C4-2B (cell line): ENCODE measurements at regions not wholly inside any gene's neighbourhood (a gene's known extent, or its start where the extent isn't known, plus 50 kb on each side); places are given as distances from the start of the nearest gene placed in this dataset.

Experiments
- H3K27ac ChIP-seq: fragments of 450-650 bp; 2 replicates; pipeline ENCODE4 v1.5.1; 2017
- CTCF ChIP-seq: fragments of 450-650 bp; conservative IDR thresholded peaks from 2 replicates; pipeline ENCODE4 v1.5.1; 2017; ENCODE audit warnings: mild to moderate bottlenecking
- ZFX ChIP-seq: fragments of 450-650 bp; IDR thresholded peaks from 2 replicates; pipeline ENCODE4 v1.6.1; 2017

DNA sequence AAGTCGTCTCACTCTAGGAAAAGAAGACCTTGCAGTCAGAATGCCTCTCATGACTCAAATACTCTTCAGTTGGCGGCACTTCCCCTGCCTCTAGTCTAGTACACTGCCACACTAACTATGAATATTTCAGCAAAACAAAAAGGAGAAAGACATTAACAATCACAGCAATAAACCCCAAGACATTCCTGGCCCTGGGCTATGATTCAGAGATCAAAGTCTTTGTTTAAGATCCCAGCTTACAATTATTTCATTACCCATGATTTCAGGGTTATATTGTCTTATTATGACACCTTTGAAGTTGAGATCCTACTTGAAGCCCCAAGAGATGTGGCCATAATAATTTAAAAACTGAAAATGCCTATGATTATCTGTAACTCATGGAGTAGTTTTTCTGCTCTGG is 597.5 kb downstream of the REEP3 start:
- no peak for TF ChIP-seq ZFX
- TF ChIP-seq CTCF = no peak
- no peak overlapping the region for H3K27ac ChIP-seq

DNA sequence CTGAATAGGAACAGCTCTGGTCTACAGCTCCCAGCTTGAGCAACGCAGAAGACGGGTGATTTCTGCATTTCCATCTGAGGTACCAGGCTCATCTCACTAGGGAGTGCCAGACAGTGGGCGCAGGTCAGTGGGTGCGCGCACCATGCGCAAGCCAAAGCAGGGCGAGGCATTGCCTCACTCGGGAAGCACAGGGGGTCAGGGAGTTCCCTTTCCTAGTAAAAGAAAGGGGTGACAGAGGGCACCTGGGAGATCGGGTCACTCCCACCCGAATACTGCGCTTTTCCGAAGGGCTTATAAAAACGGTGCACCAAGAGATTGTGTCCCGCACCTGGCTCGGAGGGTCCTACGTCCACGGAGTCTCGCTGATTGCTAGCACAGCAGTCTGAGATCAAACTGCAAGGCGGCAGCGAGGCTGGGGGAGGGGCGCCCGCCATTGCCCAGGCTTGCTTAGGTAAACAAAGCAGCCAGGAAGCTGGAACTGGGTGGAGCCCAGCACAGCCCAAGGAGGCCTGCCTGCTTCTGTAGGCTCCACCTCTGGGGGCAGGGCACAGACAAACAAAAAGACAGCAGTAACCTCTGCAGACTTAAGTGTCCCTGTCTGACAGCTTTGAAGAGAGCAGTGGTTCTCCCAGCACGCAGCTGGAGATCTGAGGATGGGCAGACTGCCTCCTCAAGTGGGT is 599.2 kb downstream of the REEP3 start:
- peak overlapping the region; percentile 47 for H3K27ac ChIP-seq

- no peak overlapping the region for H3K27ac ChIP-seq
- no peak for TF ChIP-seq CTCF
These were observed 609.0 kb downstream of the REEP3 start for GRCh38 chr10:64130152-64130551.

DNA sequence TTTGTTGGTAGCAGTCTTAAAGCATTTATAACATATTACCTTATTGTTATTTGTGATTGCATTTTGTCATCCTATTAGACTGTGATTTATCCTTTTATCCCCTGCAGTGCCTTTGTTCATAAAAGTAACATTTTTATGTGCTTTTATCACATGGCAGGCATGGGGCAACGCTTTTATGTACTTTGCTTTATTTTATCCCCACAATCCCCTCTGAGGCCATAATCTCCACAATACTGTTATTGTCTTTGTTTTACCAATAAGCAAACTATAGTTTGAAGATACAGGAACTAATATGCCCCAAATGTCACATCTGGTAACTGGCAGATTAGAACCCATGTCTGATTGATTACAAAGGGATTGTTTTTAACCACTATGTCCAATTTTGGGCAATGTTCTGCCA is 613.5 kb downstream of the REEP3 start:
- TF ChIP-seq CTCF = no peak
- TF ChIP-seq ZFX = no peak
- no peak overlapping the region for H3K27ac ChIP-seq

- TF ChIP-seq ZFX = no peak
- TF ChIP-seq CTCF = no peak
- no peak overlapping the region for H3K27ac ChIP-seq
These were observed 621.2 kb downstream of the REEP3 start for GRCh38 chr10:64142395-64142794.

- TF ChIP-seq ZFX = no peak
- TF ChIP-seq CTCF = no peak
- H3K27ac ChIP-seq = no peak overlapping the region
These were observed 627.4 kb downstream of the REEP3 start for GRCh38 chr10:64148607-64149006.

DNA sequence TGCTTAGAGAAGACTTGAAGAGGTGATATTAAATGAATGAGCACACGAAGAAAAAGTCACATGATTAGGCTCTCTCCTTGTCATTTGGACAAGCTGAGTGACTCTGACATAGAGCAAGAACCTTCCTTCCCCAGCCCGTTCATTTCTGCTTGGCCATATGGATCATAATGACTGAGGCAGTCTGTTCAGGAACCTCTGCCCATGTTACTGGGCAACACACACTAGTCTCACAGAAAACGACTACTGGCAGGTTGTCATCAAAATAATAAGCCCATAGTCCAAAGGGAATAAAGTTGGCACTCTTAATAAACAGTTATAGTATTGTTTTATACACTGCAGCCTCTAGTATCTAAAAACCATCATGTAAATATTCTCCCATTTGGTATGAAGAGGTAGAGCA is 635.0 kb downstream of the REEP3 start:
- H3K27ac ChIP-seq = no peak overlapping the region
- TF ChIP-seq ZFX (no peak), CTCF (no peak)

GRCh38 chr10:64158551-64158950 is 637.4 kb downstream of the REEP3 start:
- TF ChIP-seq CTCF (no peak), ZFX (no peak)
- no peak overlapping the region for H3K27ac ChIP-seq
